Stimulated activated effector memory CD8-positive, alpha-beta T cell treated with anti-CD3 and anti-CD28 coated beads, Interleukin-12 subunit alpha, Interleukin-12 subunit beta, amount 100 ng/mL, for 72 hours (primary cell): ENCODE measurements at regions not wholly inside any gene's neighbourhood (a gene's known extent, or its start where the extent isn't known, plus 50 kb on each side); places are given as distances from the start of the nearest gene placed in this dataset.

ENCODE experiments used
- ATAC-seq: fragments of 150-1000 bp; cut with Tn5 transposase; 2 replicates; pipeline ENCODE4 v1.10.0; 2021
- DNase-seq, 2 donors: peaks; one replicate each; pipeline ENCODE4 v3.0.0; 2021 to 2022; ENCODE audit warnings: low spot score in 2 of 2
- H3K27ac Mint-ChIP-seq: one replicate; pipeline ENCODE4 v1.8.0; 2022; ENCODE audit warnings: mild to moderate bottlenecking, mixed read lengths
- H3K36me3 Mint-ChIP-seq: one replicate; pipeline ENCODE4 v1.8.0; 2022; ENCODE audit warnings: mild to moderate bottlenecking, mixed read lengths
- H3K4me1 Mint-ChIP-seq: one replicate; pipeline ENCODE4 v1.8.0; 2022; ENCODE audit warnings: mixed read lengths
- H3K4me3 Mint-ChIP-seq: one replicate; pipeline ENCODE4 v1.8.0; 2022; ENCODE audit warnings: mild to moderate bottlenecking, mixed read lengths
- H3K9me3 Mint-ChIP-seq: one replicate; pipeline ENCODE4 v1.8.0; 2022; ENCODE audit warnings: mixed read lengths

- Mint-ChIP-seq H3K36me3 (no peaks in the 10 kb centered on the region), H3K4me1 (no peaks in the 10 kb centered on the region), H3K27ac (no peak overlapping the region), H3K9me3 (no peaks in the 10 kb centered on the region), H3K4me3 (no peak overlapping the region)
- ATAC-seq (no peak), DNase-seq (no peak)
Observed at GRCh38 chr6:56904068-56904467, 50.8 kb upstream of the BEND6 start.

GRCh38 chr6:56902641-56903464, 52.1 kb upstream of the BEND6 start:
- ATAC-seq, result no peak
- DNase-seq, result no peak
- no peak overlapping the region for H3K4me3 Mint-ChIP-seq

GRCh38 chr6:56900784-56901183, 54.1 kb upstream of the BEND6 start:
- no peak overlapping the region for H3K27ac Mint-ChIP-seq
- H3K36me3 Mint-ChIP-seq, result no peaks in the 10 kb centered on the region
- H3K9me3 Mint-ChIP-seq, result no peaks in the 10 kb centered on the region
- H3K4me1 Mint-ChIP-seq, result no peaks in the 10 kb centered on the region
- no peak for ATAC-seq
- H3K4me3 Mint-ChIP-seq, result no peak overlapping the region
- no peak for DNase-seq

More at GRCh38 chr6:56902641-56903464, 52.1 kb upstream of the BEND6 start:
- no peaks in the 10 kb centered on the region for H3K4me1 Mint-ChIP-seq
- no peak overlapping the region for H3K27ac Mint-ChIP-seq
- H3K9me3 Mint-ChIP-seq, result no peaks in the 10 kb centered on the region
- no peaks in the 10 kb centered on the region for H3K36me3 Mint-ChIP-seq

- DNase-seq, result no peak
- no peaks in the 10 kb centered on the region for H3K9me3 Mint-ChIP-seq
- H3K4me3 Mint-ChIP-seq, result no peak overlapping the region
- no peak overlapping the region for H3K27ac Mint-ChIP-seq
- H3K36me3 Mint-ChIP-seq, result no peaks in the 10 kb centered on the region
- ATAC-seq, result no peak
- H3K4me1 Mint-ChIP-seq, result no peaks in the 10 kb centered on the region
Observed at GRCh38 chr6:56899753-56900152, 55.2 kb upstream of the BEND6 start.

GRCh38 chr6:56899311-56899710, 55.6 kb upstream of the BEND6 start:
- H3K36me3 Mint-ChIP-seq, result no peaks in the 10 kb centered on the region
- H3K9me3 Mint-ChIP-seq, result no peaks in the 10 kb centered on the region
- no peaks in the 10 kb centered on the region for H3K4me1 Mint-ChIP-seq

GRCh38 chr6:56897789-56898529, 56.9 kb upstream of the BEND6 start:
- DNase-seq, result no peak
- Mint-ChIP-seq H3K36me3 (no peaks in the 10 kb centered on the region), H3K4me1 (no peaks in the 10 kb centered on the region)

More at GRCh38 chr6:56899311-56899710, 55.6 kb upstream of the BEND6 start:
- ATAC-seq, result no peak
- no peak for DNase-seq
- Mint-ChIP-seq H3K4me3 (no peak overlapping the region), H3K27ac (no peak overlapping the region)

GRCh38 chr6:56891754-56892153, 63.2 kb upstream of the BEND6 start:
- Mint-ChIP-seq H3K9me3 (no peaks in the 10 kb centered on the region), H3K36me3 (no peaks in the 10 kb centered on the region), H3K4me3 (no peak overlapping the region), H3K27ac (no peak overlapping the region), H3K4me1 (peaks cover 5% of the 10 kb centered on the region)
- ATAC-seq (no peak), DNase-seq (no peak)

More at GRCh38 chr6:56897789-56898529, 56.9 kb upstream of the BEND6 start:
- ATAC-seq, result no peak
- no peak overlapping the region for H3K4me3 Mint-ChIP-seq
- H3K9me3 Mint-ChIP-seq, result no peaks in the 10 kb centered on the region
- no peak overlapping the region for H3K27ac Mint-ChIP-seq

- no peaks in the 10 kb centered on the region for H3K9me3 Mint-ChIP-seq
- no peak overlapping the region for H3K4me3 Mint-ChIP-seq
- no peak overlapping the region for H3K27ac Mint-ChIP-seq
- no peaks in the 10 kb centered on the region for H3K36me3 Mint-ChIP-seq
- DNase-seq, result no peak
- peak; percentile 95 for ATAC-seq
- peaks cover 5% of the 10 kb centered on the region for H3K4me1 Mint-ChIP-seq
Observed at GRCh38 chr6:56890683-56891429, 64.1 kb upstream of the BEND6 start.

- ATAC-seq, result no peak
- H3K9me3 Mint-ChIP-seq, result no peaks in the 10 kb centered on the region
- DNase-seq, result no peak
- H3K36me3 Mint-ChIP-seq, result no peaks in the 10 kb centered on the region
- H3K27ac Mint-ChIP-seq, result no peak overlapping the region
- H3K4me3 Mint-ChIP-seq, result no peak overlapping the region
- H3K4me1 Mint-ChIP-seq, result peaks cover 5% of the 10 kb centered on the region
Observed at GRCh38 chr6:56890066-56890465, 64.8 kb upstream of the BEND6 start.

- H3K27ac Mint-ChIP-seq, result no peak overlapping the region
- H3K9me3 Mint-ChIP-seq, result no peaks in the 10 kb centered on the region
- H3K4me1 Mint-ChIP-seq, result peaks cover 5% of the 10 kb centered on the region
- no peak for DNase-seq
- no peak for ATAC-seq
- no peak overlapping the region for H3K4me3 Mint-ChIP-seq
- H3K36me3 Mint-ChIP-seq, result no peaks in the 10 kb centered on the region
Observed at GRCh38 chr6:56889492-56889891, 65.4 kb upstream of the BEND6 start.

- H3K4me1 Mint-ChIP-seq, result peaks cover 5% of the 10 kb centered on the region
- H3K4me3 Mint-ChIP-seq, result no peak overlapping the region
- no peak for ATAC-seq
- no peak for DNase-seq
- H3K27ac Mint-ChIP-seq, result no peak overlapping the region
- H3K9me3 Mint-ChIP-seq, result no peaks in the 10 kb centered on the region
- no peaks in the 10 kb centered on the region for H3K36me3 Mint-ChIP-seq
Observed at GRCh38 chr6:56888687-56889086, 66.2 kb upstream of the BEND6 start.

GRCh38 chr6:56887086-56887485, 67.8 kb upstream of the BEND6 start:
- Mint-ChIP-seq H3K4me3 (no peak overlapping the region), H3K9me3 (no peaks in the 10 kb centered on the region), H3K36me3 (no peaks in the 10 kb centered on the region), H3K4me1 (peaks cover 5% of the 10 kb centered on the region), H3K27ac (no peak overlapping the region)
- ATAC-seq (no peak), DNase-seq (no peak)

GRCh38 chr6:56877922-56878321, 77.0 kb upstream of the BEND6 start:
- no peaks in the 10 kb centered on the region for H3K36me3 Mint-ChIP-seq
- no peaks in the 10 kb centered on the region for H3K4me1 Mint-ChIP-seq
- no peak for DNase-seq
- H3K9me3 Mint-ChIP-seq, result no peaks in the 10 kb centered on the region
- no peak overlapping the region for H3K4me3 Mint-ChIP-seq
- H3K27ac Mint-ChIP-seq, result no peak overlapping the region
- peak; percentile 24 for ATAC-seq

- no peaks in the 10 kb centered on the region for H3K9me3 Mint-ChIP-seq
- H3K4me1 Mint-ChIP-seq, result no peaks in the 10 kb centered on the region
- no peaks in the 10 kb centered on the region for H3K36me3 Mint-ChIP-seq
- DNase-seq (no peak), ATAC-seq (no peak)
- H3K27ac Mint-ChIP-seq, result no peak overlapping the region
- H3K4me3 Mint-ChIP-seq, result no peak overlapping the region
Observed at GRCh38 chr6:56875961-56876360, 78.9 kb upstream of the BEND6 start.

- H3K27ac Mint-ChIP-seq, result no peak overlapping the region
- no peaks in the 10 kb centered on the region for H3K9me3 Mint-ChIP-seq
- H3K4me3 Mint-ChIP-seq, result no peak overlapping the region
- ATAC-seq, result no peak
- H3K36me3 Mint-ChIP-seq, result no peaks in the 10 kb centered on the region
- no peak for DNase-seq
- no peaks in the 10 kb centered on the region for H3K4me1 Mint-ChIP-seq
Observed at GRCh38 chr6:56875523-56875922, 79.4 kb upstream of the BEND6 start.
